Right lobe of liver (tissue), 4 donors: ENCODE measurements at regions not wholly inside any gene's neighbourhood (a gene's known extent, or its start where the extent isn't known, plus 50 kb on each side); places are given as distances from the start of the nearest gene placed in this dataset.

Experiments
- POLR2A ChIP-seq: fragments of 450-650 bp; IDR thresholded peaks from one replicate; pipeline ENCODE4 v1.6.1; 2017; ENCODE audit warnings: antibody characterized with exemption, mild to moderate bottlenecking
- TF ChIP-seq, protein P1 (sequence below), 4 donors: fragments of 200-600 bp in 3 of 4; fragments of 450-650 bp in 1 of 4; IDR thresholded peaks; one replicate each; pipeline versions ENCODE4 v1.5.1 to v1.8.0; 2016 to 2022; ENCODE audit warnings: antibody characterized with exemption in 4 of 4, mild to moderate bottlenecking in 2 of 4
- donor health status: DM: no; HTN: no; CAD: no.
- donor health status: DM: no; HTN: no; CAD: no.
- donor health status: DM: no; HTN: yes; CAD: no.

DNA sequence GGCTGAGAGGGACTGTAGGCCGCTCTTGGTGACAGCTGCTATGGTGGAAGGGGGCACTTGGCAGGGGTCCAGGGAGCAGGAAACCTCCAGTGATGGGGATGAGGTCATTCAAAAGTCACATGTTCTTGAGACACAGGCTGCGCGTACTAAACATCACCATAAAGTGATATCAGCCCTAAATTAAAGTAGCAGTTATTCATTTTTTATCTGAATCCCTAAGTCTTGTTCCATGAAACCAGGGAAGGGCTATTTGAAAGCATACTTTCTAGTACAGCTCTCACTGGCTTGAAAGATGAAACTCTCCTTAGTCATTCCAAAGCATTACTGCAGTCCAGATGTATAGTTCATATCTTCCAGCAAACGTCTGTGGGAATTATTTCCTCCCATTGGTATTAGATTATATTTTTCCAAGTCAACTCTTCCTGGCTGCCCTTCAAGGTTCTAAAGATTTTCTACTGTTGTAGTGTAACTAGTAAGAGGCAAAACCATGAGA is 373.1 kb downstream of the CD109 start:
- TF ChIP-seq, protein P1, sequence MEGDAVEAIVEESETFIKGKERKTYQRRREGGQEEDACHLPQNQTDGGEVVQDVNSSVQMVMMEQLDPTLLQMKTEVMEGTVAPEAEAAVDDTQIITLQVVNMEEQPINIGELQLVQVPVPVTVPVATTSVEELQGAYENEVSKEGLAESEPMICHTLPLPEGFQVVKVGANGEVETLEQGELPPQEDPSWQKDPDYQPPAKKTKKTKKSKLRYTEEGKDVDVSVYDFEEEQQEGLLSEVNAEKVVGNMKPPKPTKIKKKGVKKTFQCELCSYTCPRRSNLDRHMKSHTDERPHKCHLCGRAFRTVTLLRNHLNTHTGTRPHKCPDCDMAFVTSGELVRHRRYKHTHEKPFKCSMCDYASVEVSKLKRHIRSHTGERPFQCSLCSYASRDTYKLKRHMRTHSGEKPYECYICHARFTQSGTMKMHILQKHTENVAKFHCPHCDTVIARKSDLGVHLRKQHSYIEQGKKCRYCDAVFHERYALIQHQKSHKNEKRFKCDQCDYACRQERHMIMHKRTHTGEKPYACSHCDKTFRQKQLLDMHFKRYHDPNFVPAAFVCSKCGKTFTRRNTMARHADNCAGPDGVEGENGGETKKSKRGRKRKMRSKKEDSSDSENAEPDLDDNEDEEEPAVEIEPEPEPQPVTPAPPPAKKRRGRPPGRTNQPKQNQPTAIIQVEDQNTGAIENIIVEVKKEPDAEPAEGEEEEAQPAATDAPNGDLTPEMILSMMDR (IDR thresholded peaks at IDR 0.05): no peak
- no peak for TF ChIP-seq POLR2A
